Uterus (tissue), 2 donors: ENCODE measurements at regions not wholly inside any gene's neighbourhood (a gene's known extent, or its start where the extent isn't known, plus 50 kb on each side); places are given as distances from the start of the nearest gene placed in this dataset.

Experiments
- POLR2A ChIP-seq, 2 donors: fragments of 450-650 bp; IDR thresholded peaks; one replicate each; pipeline ENCODE4 v1.6.1; 2016; ENCODE audit warnings: antibody characterized with exemption in 2 of 2, mild to moderate bottlenecking in 1 of 2, moderate library complexity in 1 of 2
- TF ChIP-seq, protein P1 (sequence below), 4 experiments: fragments of 200-600 bp in 2 of 4; fragments of 450-650 bp in 2 of 4; sonication (generic) in 2 of 4; IDR thresholded peaks; one replicate each; pipeline ENCODE4 v1.5.1; 2016 to 2019; ENCODE audit warnings: antibody characterized with exemption in 4 of 4, mild to moderate bottlenecking in 2 of 4, moderate library complexity in 1 of 4

DNA sequence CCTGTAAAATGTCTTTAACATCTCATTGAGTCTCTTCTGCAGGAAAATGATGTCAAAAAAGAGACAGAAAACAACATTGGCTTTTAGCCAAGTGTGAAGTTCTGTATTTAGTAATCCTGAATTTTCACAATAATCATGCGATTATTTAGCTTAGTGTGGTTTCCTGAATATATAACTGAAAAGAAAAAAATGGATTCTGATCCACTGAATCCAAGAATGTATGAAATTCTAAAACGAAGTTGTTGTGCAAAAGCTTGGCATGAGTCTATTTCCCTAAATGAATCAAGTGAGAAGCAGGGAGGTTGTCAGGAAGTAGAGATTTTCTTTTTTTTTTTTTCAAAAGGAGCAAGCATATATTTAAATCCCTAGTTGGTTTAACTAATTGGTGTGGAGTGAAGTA, 145.9 kb upstream of the CDH6 start:
- TF ChIP-seq, protein P1, sequence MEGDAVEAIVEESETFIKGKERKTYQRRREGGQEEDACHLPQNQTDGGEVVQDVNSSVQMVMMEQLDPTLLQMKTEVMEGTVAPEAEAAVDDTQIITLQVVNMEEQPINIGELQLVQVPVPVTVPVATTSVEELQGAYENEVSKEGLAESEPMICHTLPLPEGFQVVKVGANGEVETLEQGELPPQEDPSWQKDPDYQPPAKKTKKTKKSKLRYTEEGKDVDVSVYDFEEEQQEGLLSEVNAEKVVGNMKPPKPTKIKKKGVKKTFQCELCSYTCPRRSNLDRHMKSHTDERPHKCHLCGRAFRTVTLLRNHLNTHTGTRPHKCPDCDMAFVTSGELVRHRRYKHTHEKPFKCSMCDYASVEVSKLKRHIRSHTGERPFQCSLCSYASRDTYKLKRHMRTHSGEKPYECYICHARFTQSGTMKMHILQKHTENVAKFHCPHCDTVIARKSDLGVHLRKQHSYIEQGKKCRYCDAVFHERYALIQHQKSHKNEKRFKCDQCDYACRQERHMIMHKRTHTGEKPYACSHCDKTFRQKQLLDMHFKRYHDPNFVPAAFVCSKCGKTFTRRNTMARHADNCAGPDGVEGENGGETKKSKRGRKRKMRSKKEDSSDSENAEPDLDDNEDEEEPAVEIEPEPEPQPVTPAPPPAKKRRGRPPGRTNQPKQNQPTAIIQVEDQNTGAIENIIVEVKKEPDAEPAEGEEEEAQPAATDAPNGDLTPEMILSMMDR (IDR thresholded peaks at IDR 0.05), result no peak
- TF ChIP-seq POLR2A (IDR thresholded peaks at IDR 0.05), result no peak
